OCI-LY1 (cell line): ENCODE measurements at regions not wholly inside any gene's neighbourhood (a gene's known extent, or its start where the extent isn't known, plus 50 kb on each side); places are given as distances from the start of the nearest gene placed in this dataset.

ENCODE experiments used
- EZH2 ChIP-seq: fragments of 200-600 bp; sonication (generic), shearing (Covaris generic); IDR thresholded peaks from 2 replicates; pipeline ENCODE4 v1.8.0; 2017; ENCODE audit warnings: borderline replicate concordance, mixed run types, mild to moderate bottlenecking, antibody characterized with exemption, low read length, moderate library complexity, mixed read lengths
- TF ChIP-seq, protein P1 (sequence below): fragments of 200-600 bp; sonication (generic), shearing (Covaris generic); IDR thresholded peaks from 2 replicates; pipeline ENCODE4 v1.5.1; 2017; ENCODE audit warnings: mild to moderate bottlenecking, antibody characterized with exemption, low read length, moderate library complexity, mixed read lengths

DNA sequence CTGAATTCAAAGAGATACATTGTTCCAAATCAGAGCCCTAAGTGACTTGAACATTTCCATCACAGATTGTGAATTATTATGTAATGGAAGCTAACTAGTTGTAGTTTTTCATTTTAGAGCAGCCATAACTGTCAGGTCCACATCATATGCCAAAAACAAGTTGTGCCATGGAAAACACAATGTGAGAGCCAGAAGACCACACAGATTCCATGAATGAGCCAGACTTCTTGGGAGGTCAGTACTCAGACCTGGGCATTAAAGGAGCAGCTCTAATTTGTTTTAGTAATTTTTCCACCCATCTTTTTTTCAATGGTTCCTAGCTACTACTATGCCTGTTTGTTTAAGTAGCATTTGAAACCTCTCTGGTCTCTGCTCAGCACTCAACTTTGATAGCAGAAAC is 279.4 kb downstream of the FAT3 start:
- TF ChIP-seq, protein P1, sequence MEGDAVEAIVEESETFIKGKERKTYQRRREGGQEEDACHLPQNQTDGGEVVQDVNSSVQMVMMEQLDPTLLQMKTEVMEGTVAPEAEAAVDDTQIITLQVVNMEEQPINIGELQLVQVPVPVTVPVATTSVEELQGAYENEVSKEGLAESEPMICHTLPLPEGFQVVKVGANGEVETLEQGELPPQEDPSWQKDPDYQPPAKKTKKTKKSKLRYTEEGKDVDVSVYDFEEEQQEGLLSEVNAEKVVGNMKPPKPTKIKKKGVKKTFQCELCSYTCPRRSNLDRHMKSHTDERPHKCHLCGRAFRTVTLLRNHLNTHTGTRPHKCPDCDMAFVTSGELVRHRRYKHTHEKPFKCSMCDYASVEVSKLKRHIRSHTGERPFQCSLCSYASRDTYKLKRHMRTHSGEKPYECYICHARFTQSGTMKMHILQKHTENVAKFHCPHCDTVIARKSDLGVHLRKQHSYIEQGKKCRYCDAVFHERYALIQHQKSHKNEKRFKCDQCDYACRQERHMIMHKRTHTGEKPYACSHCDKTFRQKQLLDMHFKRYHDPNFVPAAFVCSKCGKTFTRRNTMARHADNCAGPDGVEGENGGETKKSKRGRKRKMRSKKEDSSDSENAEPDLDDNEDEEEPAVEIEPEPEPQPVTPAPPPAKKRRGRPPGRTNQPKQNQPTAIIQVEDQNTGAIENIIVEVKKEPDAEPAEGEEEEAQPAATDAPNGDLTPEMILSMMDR = no peak
- TF ChIP-seq EZH2 = no peak
